Activated gamma-delta T cell (primary cell): ENCODE measurements at regions not wholly inside any gene's neighbourhood (a gene's known extent, or its start where the extent isn't known, plus 50 kb on each side); places are given as distances from the start of the nearest gene placed in this dataset.
"Not testable (repeated sequence)": the region's sequence is repeated elsewhere in the genome, so short reads cannot be mapped to it uniquely, and the experiment has no call there.

Experiments
- DNase-seq: peaks from one replicate; lab custom pipeline; 2025; lab: John Stamatoyannopoulos, UW

- DNase-seq: no peak
These were observed 729.1 kb downstream of the NOVA1 start for GRCh38 chr14:25868521-25869314.

- no peak for DNase-seq
These were observed 736.4 kb downstream of the NOVA1 start for GRCh38 chr14:25861406-25861805.

GRCh38 chr14:25848601-25849000 is 749.2 kb downstream of the NOVA1 start:
- no peak for DNase-seq

- no peak for DNase-seq
These were observed 751.6 kb downstream of the NOVA1 start for GRCh38 chr14:25846246-25846645.

GRCh38 chr14:25843481-25844470 is 754.1 kb downstream of the NOVA1 start:
- no peak for DNase-seq

GRCh38 chr14:25841226-25841625 is 756.6 kb downstream of the NOVA1 start:
- DNase-seq: no peak

GRCh38 chr14:25837551-25837965 is 760.3 kb downstream of the NOVA1 start:
- no peak for DNase-seq

- no peak for DNase-seq
These were observed 761.2 kb downstream of the NOVA1 start for GRCh38 chr14:25836636-25837035.

GRCh38 chr14:25833341-25834126 is 764.3 kb downstream of the NOVA1 start:
- no peak for DNase-seq

- DNase-seq: no peak
These were observed 765.2 kb downstream of the NOVA1 start for GRCh38 chr14:25832585-25832984.

- no peak for DNase-seq
These were observed 769.3 kb downstream of the NOVA1 start for GRCh38 chr14:25828562-25828961.

GRCh38 chr14:25826105-25826504 is 771.7 kb downstream of the NOVA1 start:
- DNase-seq: no peak

- no peak for DNase-seq
These were observed 770.4 kb upstream of the STXBP6 start for GRCh38 chr14:25820368-25820767.

- not testable (repeated sequence) for DNase-seq
These were observed 764.7 kb upstream of the STXBP6 start for GRCh38 chr14:25814622-25815021.

- DNase-seq: no peak
These were observed 753.6 kb upstream of the STXBP6 start for GRCh38 chr14:25803386-25804018.

GRCh38 chr14:25800841-25801240 is 750.9 kb upstream of the STXBP6 start:
- DNase-seq: no peak

GRCh38 chr14:25788252-25788651 is 738.3 kb upstream of the STXBP6 start:
- no peak for DNase-seq

GRCh38 chr14:25765909-25766308 is 716.0 kb upstream of the STXBP6 start:
- DNase-seq: no peak

GRCh38 chr14:25759920-25760655 is 710.1 kb upstream of the STXBP6 start:
- DNase-seq: no peak

GRCh38 chr14:25759256-25759655 is 709.3 kb upstream of the STXBP6 start:
- DNase-seq: no peak

GRCh38 chr14:25757364-25757763 is 707.4 kb upstream of the STXBP6 start:
- DNase-seq: no peak
